Liver (tissue), 8 donors: ENCODE measurements at regions not wholly inside any gene's neighbourhood (a gene's known extent, or its start where the extent isn't known, plus 50 kb on each side); places are given as distances from the start of the nearest gene placed in this dataset.

Experiments
- DNase-seq: peaks from one replicate; pipeline ENCODE4 v3.0.0-alpha.2; 2017; ENCODE audit warnings: low spot score
- H3K27ac ChIP-seq, 2 donors: one replicate each; pipeline ENCODE4 v1.7.0; 2013; ENCODE audit warnings: inconsistent platforms in 2 of 2, low read length in 2 of 2, control low read depth in 1 of 2, low read depth in 1 of 2, mild to moderate bottlenecking in 1 of 2
- H3K27me3 ChIP-seq, 4 donors: one replicate each; pipeline versions ENCODE4 v1.6.1 to v1.7.0; 2013; ENCODE audit warnings: low read length in 3 of 4, inconsistent platforms in 1 of 4, mild to moderate bottlenecking in 1 of 4, moderate library complexity in 1 of 4; ENCODE audit not compliant: control insufficient read depth in 4 of 4, insufficient read depth in 4 of 4
- H3K36me3 ChIP-seq, 4 donors: one replicate each; pipeline versions ENCODE4 v1.6.1 to v1.7.0; 2013; ENCODE audit warnings: low read length in 3 of 4, mild to moderate bottlenecking in 3 of 4, low read depth in 1 of 4, moderate library complexity in 1 of 4; ENCODE audit not compliant: control insufficient read depth in 4 of 4, insufficient read depth in 3 of 4
- H3K4me1 ChIP-seq, 4 donors: one replicate each; pipeline versions ENCODE4 v1.6.1 to v1.7.0; 2013; ENCODE audit warnings: low read length in 3 of 4, mild to moderate bottlenecking in 3 of 4, moderate library complexity in 1 of 4; ENCODE audit not compliant: control insufficient read depth in 4 of 4, insufficient read depth in 4 of 4
- H3K4me3 ChIP-seq, 3 donors: one replicate each; pipeline versions ENCODE4 v1.6.1 to v1.7.0; 2013; ENCODE audit warnings: low read length in 3 of 3, control low read depth in 1 of 3, low read depth in 1 of 3, mild to moderate bottlenecking in 1 of 3
- H3K9ac ChIP-seq, 2 donors: one replicate each; pipeline ENCODE4 v1.7.0; 2013; ENCODE audit warnings: low read length in 2 of 2, mild to moderate bottlenecking in 2 of 2, moderate library complexity in 2 of 2, control low read depth in 1 of 2, low read depth in 1 of 2
- H3K9me3 ChIP-seq, 4 donors: one replicate each; pipeline versions ENCODE4 v1.6.1 to v1.7.0; 2013; ENCODE audit warnings: low read length in 3 of 4; ENCODE audit not compliant: control insufficient read depth in 4 of 4
- CTCF ChIP-seq: fragments of 150-350 bp; IDR thresholded peaks from 2 replicates; pipeline ENCODE4 v1.5.1; 2017; ENCODE audit warnings: improper control_type of control experiment, low read depth, low read length; ENCODE audit not compliant: missing input control
- EGR1 ChIP-seq, 2 donors: IDR thresholded peaks; 2 replicates each; pipeline ENCODE4 v1.6.1; 2016 to 2018; ENCODE audit warnings: antibody characterized with exemption in 2 of 2, low read depth in 2 of 2
- FOXA1 ChIP-seq: IDR thresholded peaks from 2 replicates; pipeline ENCODE4 v1.6.1; 2016; ENCODE audit warnings: antibody characterized with exemption
- FOXA2 ChIP-seq: IDR thresholded peaks from 2 replicates; pipeline ENCODE4 v1.6.1; 2016; ENCODE audit warnings: antibody characterized with exemption
- GABPA ChIP-seq, 2 donors: IDR thresholded peaks in 1 of 2; conservative IDR thresholded peaks in 1 of 2; 2 replicates each; pipeline ENCODE4 v1.6.1; 2016; ENCODE audit warnings: antibody characterized with exemption in 2 of 2, mild to moderate bottlenecking in 1 of 2, moderate library complexity in 1 of 2
- HNF4A ChIP-seq, 2 donors: conservative IDR thresholded peaks; 2 replicates each; pipeline ENCODE4 v1.6.1; 2016; ENCODE audit warnings: antibody characterized with exemption in 2 of 2, mild to moderate bottlenecking in 2 of 2
- HNF4G ChIP-seq: IDR thresholded peaks from 2 replicates; pipeline ENCODE4 v1.6.1; 2016; ENCODE audit warnings: antibody characterized with exemption
- JUND ChIP-seq, 2 donors: IDR thresholded peaks; 2 replicates each; pipeline ENCODE4 v1.6.1; 2016; ENCODE audit warnings: antibody characterized with exemption in 2 of 2
- MAX ChIP-seq: IDR thresholded peaks from 2 replicates; pipeline ENCODE4 v1.6.1; 2016; ENCODE audit warnings: antibody characterized with exemption
- NR2F2 ChIP-seq: IDR thresholded peaks from 2 replicates; pipeline ENCODE4 v1.6.1; 2016; ENCODE audit warnings: antibody characterized with exemption
- RAD21 ChIP-seq, 2 donors: IDR thresholded peaks; 2 replicates each; pipeline ENCODE4 v1.6.1; 2016; ENCODE audit warnings: antibody characterized with exemption in 2 of 2, mild to moderate bottlenecking in 2 of 2
- RXRA ChIP-seq, 2 donors: IDR thresholded peaks; 2 replicates each; pipeline ENCODE4 v1.6.1; 2017 to 2018; ENCODE audit warnings: antibody characterized with exemption in 2 of 2, mild to moderate bottlenecking in 1 of 2
- SP1 ChIP-seq: IDR thresholded peaks from 2 replicates; pipeline ENCODE4 v1.6.1; 2018; ENCODE audit warnings: antibody characterized with exemption, mild to moderate bottlenecking
- TAF1 ChIP-seq: conservative IDR thresholded peaks from 2 replicates; pipeline ENCODE4 v1.6.1; 2016; ENCODE audit warnings: antibody characterized with exemption, mild to moderate bottlenecking
- YY1 ChIP-seq: IDR thresholded peaks from 2 replicates; pipeline ENCODE4 v1.6.1; 2016; ENCODE audit warnings: antibody characterized with exemption, mild to moderate bottlenecking
- ZBTB33 ChIP-seq: IDR thresholded peaks from 2 replicates; pipeline ENCODE4 v1.6.1; 2016; ENCODE audit warnings: antibody characterized with exemption
- WGBS: extraction: QIAGEN DNeasy Blood & Tissue Kit; methylation state at CpG from one replicate; pipeline ENCODE4 v1.1.7; 2013; 5-methylcytosine and 5-hydroxymethylcytosine counted together
- donor health status: healthy.
- donor health status: healthy.
- donor health status: healthy.
- donor health status: healthy.
- donor health status: healthy.

- Histone ChIP-seq H3K9ac (no peak overlapping the region), H3K36me3 (no peaks in the 10 kb centered on the region), H3K4me3 (no peak overlapping the region), H3K27ac (no peak overlapping the region), H3K4me1 (no peaks in the 10 kb centered on the region), H3K27me3 (no peaks in the 10 kb centered on the region), H3K9me3 (no peaks in the 10 kb centered on the region)
- WGBS = 95% methylated on average over 3 of the region's 3 CpGs
- TF ChIP-seq GABPA (IDR thresholded peaks at IDR 0.05 in 1 of 2, conservative IDR thresholded peaks at IDR 0.05 in 1 of 2) (no peak), FOXA1 (no peak), FOXA2 (no peak), RAD21 (IDR thresholded peaks at IDR 0.05) (no peak), SP1 (no peak), JUND (IDR thresholded peaks at IDR 0.05) (no peak), EGR1 (IDR thresholded peaks at IDR 0.05; ENCODE audit: low read depth in 2 of 2) (no peak), YY1 (no peak), NR2F2 (no peak), HNF4A (conservative IDR thresholded peaks at IDR 0.05) (no peak), MAX (no peak), HNF4G (no peak)
- no peak for DNase-seq
These were observed 922.5 kb downstream of the RPA4 start for GRCh38 chrX:97806238-97806637.

GRCh38 chrX:97806946-97807345 lies 923.2 kb downstream of the RPA4 start:
- Histone ChIP-seq H3K36me3 (no peaks in the 10 kb centered on the region), H3K27ac (no peak overlapping the region), H3K9me3 (no peaks in the 10 kb centered on the region), H3K9ac (no peak overlapping the region), H3K4me3 (no peak overlapping the region), H3K4me1 (no peaks in the 10 kb centered on the region), H3K27me3 (no peaks in the 10 kb centered on the region)
- TF ChIP-seq MAX = no peak
- TF ChIP-seq TAF1 = no peak
- TF ChIP-seq CTCF = no peak
- no peak for TF ChIP-seq JUND (IDR thresholded peaks at IDR 0.05)
- WGBS = 93% methylated on average over 2 of the region's 2 CpGs
- DNase-seq = no peak

- no peak overlapping the region for H3K9ac ChIP-seq
- H3K36me3 ChIP-seq = no peaks in the 10 kb centered on the region
- H3K4me1 ChIP-seq = no peaks in the 10 kb centered on the region
- no peak overlapping the region for H3K4me3 ChIP-seq
- H3K27me3 ChIP-seq = peaks cover 0 to 2% (median 0%) of the 10 kb centered on the region in 4 donors
- H3K9me3 ChIP-seq = no peaks in the 10 kb centered on the region
- WGBS = 89% methylated on average over 2 of the region's 2 CpGs
- H3K27ac ChIP-seq = no peak overlapping the region
- TF ChIP-seq HNF4A (conservative IDR thresholded peaks at IDR 0.05) (no peak), ZBTB33 (no peak), MAX (no peak), RXRA (IDR thresholded peaks at IDR 0.05) (no peak), JUND (IDR thresholded peaks at IDR 0.05) (no peak)
- no peak for DNase-seq
These were observed 936.5 kb downstream of the RPA4 start for GRCh38 chrX:97820170-97820569.
